Hematopoietic multipotent progenitor cell treated with erythropoietin and hydrocortisone succinate and interleukin-3 and kit ligand, for 17 days (in vitro differentiated cells): ENCODE measurements at regions not wholly inside any gene's neighbourhood (a gene's known extent, or its start where the extent isn't known, plus 50 kb on each side); places are given as distances from the start of the nearest gene placed in this dataset.
"Not testable (repeated sequence)": the region's sequence is repeated elsewhere in the genome, so short reads cannot be mapped to it uniquely, and the experiment has no call there.

Experiments
- DNase-seq: peaks from one replicate; pipeline ENCODE4 v3.0.0-alpha.2; 2015; ENCODE audit warnings: low spot score

- no peak for DNase-seq
These were observed 714.9 kb upstream of the ADGRL3 start for GRCh38 chr4:60485276-60485675.

GRCh38 chr4:60487118-60487761 is 712.9 kb upstream of the ADGRL3 start:
- DNase-seq, result not testable (repeated sequence)

GRCh38 chr4:60500810-60501209 is 699.3 kb upstream of the ADGRL3 start:
- no peak for DNase-seq

GRCh38 chr4:60502733-60503132 is 697.4 kb upstream of the ADGRL3 start:
- DNase-seq, result no peak

- DNase-seq, result no peak
These were observed 694.1 kb upstream of the ADGRL3 start for GRCh38 chr4:60506061-60506460.

- DNase-seq, result no peak
These were observed 677.9 kb upstream of the ADGRL3 start for GRCh38 chr4:60522265-60522664.

GRCh38 chr4:60531776-60532379 is 668.2 kb upstream of the ADGRL3 start:
- no peak for DNase-seq

- DNase-seq, result no peak
These were observed 655.1 kb upstream of the ADGRL3 start for GRCh38 chr4:60544981-60545380.

GRCh38 chr4:60562334-60562733 is 637.8 kb upstream of the ADGRL3 start:
- no peak for DNase-seq

- no peak for DNase-seq
These were observed 634.6 kb upstream of the ADGRL3 start for GRCh38 chr4:60565558-60565957.

- no peak for DNase-seq
These were observed 624.8 kb upstream of the ADGRL3 start for GRCh38 chr4:60575336-60575735.

GRCh38 chr4:60579335-60579734 is 620.8 kb upstream of the ADGRL3 start:
- DNase-seq, result no peak

- no peak for DNase-seq
These were observed 618.1 kb upstream of the ADGRL3 start for GRCh38 chr4:60581919-60582536.

- no peak for DNase-seq
These were observed 611.6 kb upstream of the ADGRL3 start for GRCh38 chr4:60588556-60588955.

GRCh38 chr4:60589425-60589824 is 610.7 kb upstream of the ADGRL3 start:
- DNase-seq, result no peak

- DNase-seq, result no peak
These were observed 610.0 kb upstream of the ADGRL3 start for GRCh38 chr4:60590116-60590515.

- no peak for DNase-seq
These were observed 594.3 kb upstream of the ADGRL3 start for GRCh38 chr4:60605646-60606354.

- DNase-seq, result no peak
These were observed 588.2 kb upstream of the ADGRL3 start for GRCh38 chr4:60611762-60612496.

- no peak for DNase-seq
These were observed 582.4 kb upstream of the ADGRL3 start for GRCh38 chr4:60617731-60618130.

- no peak for DNase-seq
These were observed 580.4 kb upstream of the ADGRL3 start for GRCh38 chr4:60619531-60620305.

GRCh38 chr4:60637976-60638375 is 562.1 kb upstream of the ADGRL3 start:
- DNase-seq, result no peak

GRCh38 chr4:60648774-60649173 is 551.4 kb upstream of the ADGRL3 start:
- no peak for DNase-seq
